Thyroid gland (tissue), 4 donors: ENCODE measurements at regions not wholly inside any gene's neighbourhood (a gene's known extent, or its start where the extent isn't known, plus 50 kb on each side); places are given as distances from the start of the nearest gene placed in this dataset.

ENCODE experiments used
- DNase-seq, 2 donors: peaks; one replicate each; pipeline ENCODE4 v3.0.0-alpha.2; 2019
- H3K27ac ChIP-seq, 3 donors: fragments of 200-600 bp; sonication (generic); 1 replicate in 2 of 3; 2 replicates in 1 of 3; pipeline ENCODE4 v1.5.1; 2016 to 2019; ENCODE audit warnings: mild to moderate bottlenecking in 1 of 3, moderate library complexity in 1 of 3
- H3K27me3 ChIP-seq: fragments of 200-600 bp; sonication (generic); one replicate; pipeline ENCODE4 v1.5.1; 2019
- H3K36me3 ChIP-seq, 2 donors: fragments of 200-600 bp; sonication (generic); one replicate each; pipeline ENCODE4 v1.5.1; 2016 to 2019
- H3K4me1 ChIP-seq, 2 donors: fragments of 200-600 bp; sonication (generic); one replicate each; pipeline ENCODE4 v1.5.1; 2017 to 2019
- H3K4me3 ChIP-seq, 3 donors: fragments of 200-600 bp; sonication (generic); replicated peaks in 1 of 3; 1 replicate in 2 of 3; 2 replicates in 1 of 3; pipeline ENCODE4 v1.5.1; 2016; ENCODE audit warnings: mild to moderate bottlenecking in 1 of 3
- H3K9me3 ChIP-seq: fragments of 200-600 bp; sonication (generic); one replicate; pipeline ENCODE4 v1.5.1; 2017
- CTCF ChIP-seq, 6 experiments: fragments of 200-600 bp in 3 of 6; fragments of 450-650 bp in 3 of 6; sonication (generic) in 3 of 6; IDR thresholded peaks; one replicate each; pipeline ENCODE4 v1.5.1; 2016 to 2019; ENCODE audit warnings: antibody characterized with exemption in 6 of 6, mild to moderate bottlenecking in 2 of 6, inconsistent platforms in 1 of 6, moderate library complexity in 1 of 6
- POLR2A ChIP-seq, 2 donors: fragments of 450-650 bp; IDR thresholded peaks; one replicate each; pipeline ENCODE4 v1.6.1; 2017; ENCODE audit warnings: antibody characterized with exemption in 2 of 2, mild to moderate bottlenecking in 2 of 2, moderate library complexity in 1 of 2
- WGBS, 2 donors: methylation state at CpG; one replicate each; pipeline ENCODE4 v1.1.5; 2017; 5-methylcytosine and 5-hydroxymethylcytosine counted together
- intact Hi-C: fragments of 100-400 bp; cut with DNase I; formaldehyde crosslinking; loops from one replicate; pipeline ENCODE4 v1.15.1; 2023

GRCh38 chr4:126547352-126547751, 1085.4 kb upstream of the INTU start:
- DNase-seq, result no peak
- Histone ChIP-seq H3K27ac (no peak overlapping the region), H3K9me3 (no peaks in the 10 kb centered on the region), H3K36me3 (no peaks in the 10 kb centered on the region), H3K4me3 (no peak overlapping the region), H3K4me1 (peaks cover 0 to 6% of the 10 kb centered on the region in 2 donors), H3K27me3 (no peaks in the 10 kb centered on the region)
- TF ChIP-seq CTCF (IDR thresholded peaks at IDR 0.05) (no peak), POLR2A (IDR thresholded peaks at IDR 0.05) (no peak)
- intact Hi-C loops, result no loop called here

DNA sequence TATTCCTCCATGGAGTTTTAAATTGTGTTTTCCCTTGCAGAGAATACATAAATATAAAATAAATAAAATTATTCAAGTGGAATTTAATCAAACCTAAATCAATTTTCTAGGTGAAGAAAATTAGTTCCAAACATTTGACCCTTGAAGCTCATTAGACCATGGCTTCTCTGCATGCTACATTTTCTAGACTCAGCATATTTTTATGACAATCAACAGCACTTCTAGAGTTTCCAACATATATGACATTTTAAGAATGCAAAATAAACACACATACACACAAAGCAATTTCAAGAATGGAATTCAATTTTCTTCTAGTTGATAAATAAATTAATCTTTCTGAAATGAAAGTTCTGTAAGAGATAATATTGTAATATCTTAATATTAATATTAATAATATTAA, 1083.9 kb upstream of the INTU start:
- Histone ChIP-seq H3K4me3 (no peak overlapping the region), H3K9me3 (no peaks in the 10 kb centered on the region), H3K27me3 (no peaks in the 10 kb centered on the region), H3K36me3 (no peaks in the 10 kb centered on the region), H3K27ac (no peak overlapping the region), H3K4me1 (peaks cover 0 to 6% of the 10 kb centered on the region in 2 donors)
- DNase-seq, result no peak
- no peak for TF ChIP-seq POLR2A (IDR thresholded peaks at IDR 0.05)
- TF ChIP-seq CTCF (IDR thresholded peaks at IDR 0.05), result no peak
- intact Hi-C loops, result no loop called here

GRCh38 chr4:126552321-126552720, 1080.4 kb upstream of the INTU start:
- Histone ChIP-seq H3K27ac (no peak overlapping the region), H3K4me3 (no peak overlapping the region), H3K4me1 (no peaks in the 10 kb centered on the region), H3K27me3 (no peaks in the 10 kb centered on the region), H3K9me3 (no peaks in the 10 kb centered on the region), H3K36me3 (no peaks in the 10 kb centered on the region)
- WGBS, 2 donors, result 0 to 34% methylated on average over 1 of the region's 1 CpG
- TF ChIP-seq POLR2A (IDR thresholded peaks at IDR 0.05) (no peak), CTCF (IDR thresholded peaks at IDR 0.05) (no peak)
- no peak for DNase-seq
- intact Hi-C loops, result no loop called here

- H3K27ac ChIP-seq, result no peak overlapping the region
Observed at GRCh38 chr4:126553248-126553647, 1079.5 kb upstream of the INTU start.

DNA sequence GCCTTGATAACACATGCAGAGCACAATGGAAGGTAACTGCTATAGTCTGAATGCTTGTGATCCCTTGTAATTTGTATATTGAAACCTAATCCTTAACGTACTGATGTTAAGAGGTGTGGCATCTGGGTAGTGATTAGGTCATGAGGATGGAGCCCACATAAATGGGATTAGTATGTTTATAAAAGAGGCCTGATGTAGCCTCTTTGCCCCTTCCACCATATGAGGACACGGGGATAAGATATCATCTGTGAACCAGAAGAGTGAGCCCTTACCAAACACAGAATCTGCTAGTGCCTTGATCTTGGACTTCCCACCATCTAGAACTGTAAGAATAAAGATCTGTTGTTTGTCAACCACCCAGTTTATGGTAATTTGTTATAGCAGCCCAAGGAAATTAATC, 1074.2 kb upstream of the INTU start:
- H3K36me3 ChIP-seq, result no peaks in the 10 kb centered on the region
- TF ChIP-seq CTCF (IDR thresholded peaks at IDR 0.05) (no peak), POLR2A (IDR thresholded peaks at IDR 0.05) (no peak)
- H3K27me3 ChIP-seq, result no peaks in the 10 kb centered on the region
- 93 to 94% methylated on average over 2 of the region's 2 CpGs for WGBS, 2 donors
- no peak overlapping the region for H3K4me3 ChIP-seq
- no peak overlapping the region for H3K27ac ChIP-seq
- no peaks in the 10 kb centered on the region for H3K9me3 ChIP-seq
- intact Hi-C loops, result no loop called here
- no peak for DNase-seq
- no peaks in the 10 kb centered on the region for H3K4me1 ChIP-seq

More at GRCh38 chr4:126553248-126553647, 1079.5 kb upstream of the INTU start:
- WGBS, 2 donors, result 66 to 67% methylated on average over 2 of the region's 2 CpGs
- Histone ChIP-seq H3K4me3 (no peak overlapping the region), H3K9me3 (no peaks in the 10 kb centered on the region), H3K36me3 (no peaks in the 10 kb centered on the region), H3K27me3 (no peaks in the 10 kb centered on the region), H3K4me1 (no peaks in the 10 kb centered on the region)
- DNase-seq, result no peak
- TF ChIP-seq CTCF (IDR thresholded peaks at IDR 0.05) (no peak), POLR2A (IDR thresholded peaks at IDR 0.05) (no peak)
- intact Hi-C loops, result no loop called here
